K562 (cell line): ENCODE measurements at regions not wholly inside any gene's neighbourhood (a gene's known extent, or its start where the extent isn't known, plus 50 kb on each side); places are given as distances from the start of the nearest gene placed in this dataset.

Source experiments
- CHD7 ChIP-seq: fragments of 200-600 bp; sonication (generic); IDR thresholded peaks from one replicate; pipeline ENCODE4 v1.6.1; 2012; ENCODE audit warnings: mild to moderate bottlenecking, low read depth, low read length, inconsistent platforms
- ZNF280A ChIP-seq: fragments of 450-650 bp; IDR thresholded peaks from 2 replicates; pipeline ENCODE4 v1.6.1; 2018; ENCODE audit warnings: mild to moderate bottlenecking, low read depth; ENCODE audit not compliant: partially characterized antibody
- ZNF282 ChIP-seq: sonication (generic); formaldehyde crosslinking; IDR thresholded peaks from 2 replicates; pipeline ENCODE4 v1.8.1; 2023; ENCODE audit warnings: missing genetic modification reagents

DNA sequence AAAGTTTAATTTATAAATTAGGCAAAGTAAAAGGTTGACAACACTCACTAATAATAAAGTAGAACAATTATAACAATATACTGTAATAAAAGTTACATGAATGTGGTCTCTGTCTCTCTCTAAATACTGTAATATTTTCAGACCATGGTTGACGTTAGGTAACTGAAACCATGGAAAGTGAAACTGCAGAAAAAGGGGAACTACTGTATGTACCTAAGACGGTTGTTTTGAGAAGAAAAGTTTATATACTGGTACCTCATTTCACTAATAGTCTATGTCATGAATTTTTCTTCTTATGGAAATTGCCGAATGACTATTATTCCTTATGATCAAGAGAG, 166.7 kb upstream of the ZNF521 start (continued):
- no peak for TF ChIP-seq CHD7
- TF ChIP-seq ZNF280A = no peak
- TF ChIP-seq ZNF282 (CRISPR knock-in tag) = no peak
